PC-3 (cell line): ENCODE measurements at regions not wholly inside any gene's neighbourhood (a gene's known extent, or its start where the extent isn't known, plus 50 kb on each side); places are given as distances from the start of the nearest gene placed in this dataset.

ENCODE experiments used
- EZH2 ChIP-seq: fragments of 300-600 bp; sonication (generic); IDR thresholded peaks from one replicate; pipeline ENCODE4 v1.6.1; 2017; ENCODE audit warnings: antibody characterized with exemption, mild to moderate bottlenecking, low read length; ENCODE audit not compliant: unreplicated experiment
- TF ChIP-seq, protein P1 (sequence below): fragments of 300-600 bp; sonication (generic); conservative IDR thresholded peaks from 2 replicates; pipeline ENCODE4 v1.5.1; 2017; ENCODE audit warnings: antibody characterized with exemption, low read depth, mild to moderate bottlenecking, low read length

DNA sequence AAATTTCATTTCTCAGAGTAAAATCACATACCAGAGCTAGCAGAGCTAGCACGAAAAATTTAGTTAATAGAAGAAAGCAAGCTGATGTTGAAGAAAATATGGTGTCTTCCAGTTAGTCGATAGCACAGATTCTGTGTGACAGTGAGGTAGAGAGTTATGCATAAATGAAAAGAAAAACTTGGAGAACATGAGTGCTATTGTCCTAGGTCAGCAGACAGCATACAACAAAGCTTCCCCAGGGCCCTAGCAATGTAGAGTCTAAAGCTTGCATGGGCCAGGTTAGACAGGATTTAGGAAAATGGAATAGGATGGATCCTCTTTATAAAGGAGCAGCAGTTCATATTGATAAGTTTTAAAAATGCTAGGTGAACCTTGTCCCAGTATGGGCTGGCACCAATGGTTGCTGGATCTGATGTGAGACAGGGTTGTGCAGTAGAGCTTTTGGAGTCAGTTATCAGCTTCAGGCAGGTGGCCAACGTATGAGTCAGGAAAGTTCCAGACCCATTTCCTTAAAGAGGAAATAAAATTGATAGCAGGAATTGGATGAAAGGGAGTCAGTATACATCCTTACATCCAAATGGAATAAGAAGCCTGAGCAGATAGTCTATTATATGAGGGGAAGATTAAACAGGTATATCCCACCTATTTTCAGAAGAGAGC lies 277.2 kb downstream of the FRK start:
- TF ChIP-seq, protein P1, sequence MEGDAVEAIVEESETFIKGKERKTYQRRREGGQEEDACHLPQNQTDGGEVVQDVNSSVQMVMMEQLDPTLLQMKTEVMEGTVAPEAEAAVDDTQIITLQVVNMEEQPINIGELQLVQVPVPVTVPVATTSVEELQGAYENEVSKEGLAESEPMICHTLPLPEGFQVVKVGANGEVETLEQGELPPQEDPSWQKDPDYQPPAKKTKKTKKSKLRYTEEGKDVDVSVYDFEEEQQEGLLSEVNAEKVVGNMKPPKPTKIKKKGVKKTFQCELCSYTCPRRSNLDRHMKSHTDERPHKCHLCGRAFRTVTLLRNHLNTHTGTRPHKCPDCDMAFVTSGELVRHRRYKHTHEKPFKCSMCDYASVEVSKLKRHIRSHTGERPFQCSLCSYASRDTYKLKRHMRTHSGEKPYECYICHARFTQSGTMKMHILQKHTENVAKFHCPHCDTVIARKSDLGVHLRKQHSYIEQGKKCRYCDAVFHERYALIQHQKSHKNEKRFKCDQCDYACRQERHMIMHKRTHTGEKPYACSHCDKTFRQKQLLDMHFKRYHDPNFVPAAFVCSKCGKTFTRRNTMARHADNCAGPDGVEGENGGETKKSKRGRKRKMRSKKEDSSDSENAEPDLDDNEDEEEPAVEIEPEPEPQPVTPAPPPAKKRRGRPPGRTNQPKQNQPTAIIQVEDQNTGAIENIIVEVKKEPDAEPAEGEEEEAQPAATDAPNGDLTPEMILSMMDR = no peak
- TF ChIP-seq EZH2 = no peak
